Hematopoietic multipotent progenitor cell treated with erythropoietin and hydrocortisone succinate and interleukin-3 and kit ligand, for 6 days (in vitro differentiated cells): ENCODE measurements at regions not wholly inside any gene's neighbourhood (a gene's known extent, or its start where the extent isn't known, plus 50 kb on each side); places are given as distances from the start of the nearest gene placed in this dataset.

Experiments used
- DNase-seq: peaks from one replicate; pipeline ENCODE4 v3.0.0-alpha.2; 2015

DNA sequence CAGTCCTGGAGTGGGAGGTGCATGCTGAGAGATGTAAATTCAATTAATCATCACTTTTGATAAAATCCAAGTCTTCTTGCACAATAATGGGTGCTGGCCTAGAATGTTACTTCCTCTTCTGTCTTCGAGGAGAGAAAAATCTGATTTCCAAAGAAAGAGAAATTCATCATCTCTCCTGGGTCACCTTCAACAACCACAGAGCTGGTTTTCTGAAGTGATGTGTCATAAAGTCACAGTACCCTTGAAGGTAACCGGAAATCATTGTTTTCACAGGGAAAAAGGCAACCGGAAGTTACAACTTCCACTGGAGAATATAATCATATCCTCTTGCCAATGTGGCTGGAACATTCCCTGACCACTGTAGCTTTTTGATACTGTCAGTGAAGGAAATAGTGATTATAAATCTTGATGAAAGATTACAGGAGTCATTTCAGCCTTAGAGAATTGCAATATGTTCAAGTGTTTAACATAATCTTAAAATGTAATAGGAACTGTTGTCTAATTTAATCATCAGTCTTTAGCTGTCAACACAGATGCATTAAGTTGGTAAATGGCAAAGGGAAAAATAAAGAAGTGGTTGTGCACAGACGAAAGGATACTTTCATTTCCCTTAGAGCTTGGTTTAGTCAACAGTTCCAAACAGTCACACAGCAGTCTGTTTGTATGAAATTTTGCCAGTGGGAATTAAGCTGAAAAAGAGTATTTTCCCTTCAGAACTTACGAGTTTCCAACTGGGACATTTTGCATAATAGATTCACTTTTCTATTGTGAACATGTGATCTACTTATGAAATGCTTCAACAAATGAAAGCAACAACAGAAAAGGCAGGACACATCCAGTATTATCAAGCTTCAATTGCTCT is 106.5 kb upstream of the SLC4A7 start:
- peak; percentile 43 for DNase-seq

DNA sequence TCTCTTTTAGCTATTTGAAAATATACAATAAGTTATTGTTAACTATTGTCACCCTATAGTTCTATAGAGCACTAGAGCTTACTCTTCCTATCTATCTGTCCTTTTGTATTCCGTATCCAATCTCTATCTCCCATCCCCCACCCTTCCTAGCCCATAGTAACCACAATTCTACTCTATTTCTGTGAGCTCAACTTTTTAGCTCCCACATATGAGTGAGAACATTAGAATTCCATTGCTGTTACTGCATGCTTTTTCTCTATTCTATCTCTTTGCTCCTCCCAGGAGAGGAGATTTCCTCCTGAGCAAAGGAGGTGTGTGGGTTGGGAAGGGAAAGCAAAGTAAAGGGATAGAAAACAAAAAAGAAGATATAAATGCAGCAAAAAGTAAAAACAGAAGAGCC is 105.6 kb upstream of the SLC4A7 start:
- DNase-seq = no peak

DNA sequence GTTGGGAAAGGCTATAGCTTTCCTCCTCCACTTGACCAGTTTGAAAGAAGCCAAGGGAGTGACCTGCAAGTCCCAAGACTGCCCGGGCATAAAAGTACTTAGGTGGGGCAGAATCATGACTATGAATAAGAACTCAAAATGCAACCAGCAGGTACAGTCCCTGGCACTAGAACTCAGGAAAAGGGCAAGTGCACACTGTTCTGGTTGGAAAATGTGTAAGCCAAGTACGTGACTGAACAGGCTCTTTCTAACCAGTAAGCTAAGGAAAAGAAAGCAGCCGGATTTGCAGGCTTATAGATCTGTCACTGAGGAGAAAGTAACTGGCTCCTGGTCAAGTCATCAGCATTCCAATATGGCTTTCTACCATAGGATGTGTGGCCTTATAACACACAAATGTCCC is 101.2 kb upstream of the SLC4A7 start:
- DNase-seq = no peak

DNA sequence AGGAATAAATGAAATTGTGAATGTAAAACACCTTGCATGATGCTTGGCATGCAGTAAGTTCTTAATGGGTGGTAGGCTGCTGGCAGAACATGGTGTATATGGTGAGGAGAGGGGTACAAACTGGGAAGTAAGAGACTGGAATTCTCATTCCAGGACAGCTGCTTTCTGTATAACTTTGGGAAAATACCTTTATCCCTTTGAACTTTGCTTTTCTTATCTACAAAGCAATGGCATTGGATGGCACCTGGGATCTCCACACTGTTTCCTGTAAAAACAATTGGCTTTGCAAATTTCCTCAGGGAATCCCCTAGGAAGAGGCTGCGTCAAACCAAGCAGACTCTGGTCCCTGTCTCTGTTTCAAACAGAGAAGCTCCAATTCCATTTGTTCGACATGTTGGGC is 100.7 kb upstream of the SLC4A7 start:
- DNase-seq = no peak

DNA sequence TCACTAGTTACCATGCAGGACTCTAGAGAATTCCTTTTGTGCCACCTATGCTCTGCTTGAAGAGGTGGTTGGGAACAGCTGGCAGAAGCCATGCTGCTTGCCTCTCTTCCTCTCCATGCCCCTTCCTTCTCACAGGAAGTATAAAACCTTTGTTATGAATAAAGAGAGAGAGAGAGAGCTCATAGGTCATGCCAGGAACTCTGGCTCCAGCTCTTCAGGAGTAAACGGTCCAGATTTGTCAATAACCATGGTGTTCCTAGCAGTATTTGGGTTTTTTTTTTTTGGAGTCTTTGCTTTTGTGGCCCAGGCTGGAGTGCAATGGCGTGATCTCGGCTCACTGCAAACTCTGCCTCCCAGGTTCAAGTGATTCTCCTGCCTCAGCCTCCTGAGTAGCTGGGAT is 97.7 kb upstream of the SLC4A7 start:
- DNase-seq = no peak

DNA sequence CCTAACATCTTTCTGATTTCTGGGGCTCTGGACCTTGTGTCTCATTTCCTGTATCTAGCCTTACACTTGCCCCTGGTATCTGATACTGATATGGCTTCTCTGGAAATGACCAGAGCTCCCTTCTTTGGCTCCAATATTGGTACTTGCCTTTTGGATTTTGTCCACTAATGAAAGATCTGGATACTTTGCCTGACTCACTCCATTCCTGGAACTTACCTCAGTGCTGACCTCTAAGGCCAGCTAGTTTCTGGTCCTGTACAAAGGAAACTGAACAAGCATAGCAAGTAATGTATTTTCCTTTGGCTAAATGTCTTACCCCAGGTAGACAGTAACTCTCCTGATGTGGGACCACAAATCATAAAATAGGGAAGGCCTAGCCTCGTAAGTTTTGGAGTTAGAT is 93.8 kb upstream of the SLC4A7 start:
- DNase-seq = no peak

DNA sequence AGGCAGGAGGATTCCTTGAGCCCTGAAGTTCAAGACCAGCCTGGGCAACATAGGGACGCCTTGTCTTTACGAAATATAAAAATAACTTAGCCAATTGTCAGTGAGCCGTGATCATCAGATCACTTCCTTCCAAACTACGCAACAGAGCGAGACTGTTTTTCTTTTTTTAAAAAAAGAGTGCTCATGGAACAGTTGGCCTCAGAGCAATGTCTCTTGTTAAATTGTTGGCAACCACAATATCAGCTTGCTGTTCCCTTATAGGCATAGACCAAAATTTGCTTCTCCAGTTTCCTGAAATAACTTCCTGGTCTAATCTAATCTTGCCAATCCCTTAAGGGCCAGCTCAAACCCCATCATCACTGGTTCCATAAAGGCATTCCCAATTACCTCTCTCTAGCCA is 93.3 kb upstream of the SLC4A7 start:
- DNase-seq = no peak

DNA sequence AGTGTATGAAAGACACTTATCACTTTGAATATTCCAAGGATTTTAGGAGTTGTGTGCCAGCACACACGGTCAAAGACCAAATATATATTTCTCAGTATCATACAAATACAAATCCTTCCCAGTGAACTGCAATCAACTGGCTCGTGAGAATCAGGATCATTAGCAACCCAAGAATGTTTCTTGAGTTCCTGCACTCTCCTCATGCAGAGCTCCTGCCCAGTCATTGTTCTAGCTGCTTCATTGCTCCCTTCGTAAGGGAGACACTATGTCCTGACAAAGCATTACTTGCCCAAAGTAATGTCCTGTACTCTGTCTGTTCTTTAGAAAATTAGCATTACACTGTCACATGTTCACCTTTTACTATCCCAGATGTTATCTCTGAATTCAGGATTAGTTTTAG is 92.0 kb upstream of the SLC4A7 start:
- no peak for DNase-seq

DNA sequence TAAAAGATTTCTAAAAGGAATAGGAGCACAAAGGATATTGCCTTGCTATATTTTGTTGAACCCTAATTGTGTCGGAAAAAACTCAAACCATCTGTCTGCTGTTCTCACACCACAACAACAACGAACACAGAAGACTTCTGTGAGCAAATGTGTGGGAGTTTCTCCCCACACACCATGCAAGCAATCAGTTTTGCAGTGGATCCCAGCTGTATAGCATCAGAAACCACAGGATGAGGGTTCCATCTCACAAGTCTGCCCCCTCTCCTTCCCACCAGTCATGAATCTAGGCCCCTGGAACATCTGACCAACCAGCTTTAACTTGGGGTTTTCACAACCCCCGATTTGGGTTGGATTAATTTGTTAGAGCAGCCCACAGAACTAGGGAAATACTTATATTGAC is 91.3 kb upstream of the SLC4A7 start:
- DNase-seq = no peak

DNA sequence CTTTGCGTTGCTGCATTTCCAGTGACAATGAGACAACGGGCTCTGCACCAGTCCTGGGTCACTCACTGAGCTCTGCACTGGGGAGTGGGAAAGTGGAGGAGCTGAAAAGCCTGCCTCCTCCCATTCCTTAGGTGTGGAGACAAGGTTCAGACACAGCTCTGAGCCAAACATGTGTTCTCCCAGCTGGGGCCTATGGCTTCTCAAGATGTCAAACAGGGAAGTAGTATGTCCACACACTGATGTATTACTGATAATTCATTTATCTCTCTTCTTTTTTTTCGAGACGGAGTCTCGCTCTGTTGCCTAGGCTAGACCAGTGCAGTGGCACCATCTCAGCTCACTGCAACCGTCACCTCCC is 90.2 kb upstream of the SLC4A7 start:
- peak; percentile 15 for DNase-seq

DNA sequence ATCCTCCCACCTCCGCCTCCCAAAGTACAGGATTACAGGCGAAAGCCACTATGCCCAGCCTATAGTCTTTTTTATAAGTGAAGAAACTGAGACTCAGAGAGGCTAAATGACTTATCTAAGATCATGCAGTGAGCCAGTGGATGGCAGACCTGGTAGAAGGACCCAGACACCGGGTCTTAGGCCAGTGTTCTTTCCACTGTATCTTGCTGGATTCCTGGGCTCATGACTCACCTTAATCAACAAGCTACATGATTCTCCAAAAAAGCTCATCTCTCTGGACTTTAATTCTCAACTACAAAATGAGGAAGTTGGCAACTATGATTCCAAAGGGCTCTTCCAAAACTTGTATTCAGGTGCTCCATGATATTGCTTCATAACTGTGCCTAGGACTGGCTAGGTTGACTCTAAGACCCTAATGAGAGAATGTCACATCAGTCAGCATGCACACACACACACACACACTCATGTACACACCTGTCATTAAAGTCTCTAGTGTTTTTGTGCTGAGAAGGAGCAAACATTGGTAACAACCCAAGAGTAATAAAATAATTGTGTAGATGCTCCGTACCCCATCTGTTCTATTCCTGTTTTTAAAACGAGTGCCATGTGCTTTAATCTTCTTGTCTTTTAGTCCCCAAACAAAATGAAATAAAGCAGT is 89.7 kb upstream of the SLC4A7 start:
- DNase-seq = no peak

DNA sequence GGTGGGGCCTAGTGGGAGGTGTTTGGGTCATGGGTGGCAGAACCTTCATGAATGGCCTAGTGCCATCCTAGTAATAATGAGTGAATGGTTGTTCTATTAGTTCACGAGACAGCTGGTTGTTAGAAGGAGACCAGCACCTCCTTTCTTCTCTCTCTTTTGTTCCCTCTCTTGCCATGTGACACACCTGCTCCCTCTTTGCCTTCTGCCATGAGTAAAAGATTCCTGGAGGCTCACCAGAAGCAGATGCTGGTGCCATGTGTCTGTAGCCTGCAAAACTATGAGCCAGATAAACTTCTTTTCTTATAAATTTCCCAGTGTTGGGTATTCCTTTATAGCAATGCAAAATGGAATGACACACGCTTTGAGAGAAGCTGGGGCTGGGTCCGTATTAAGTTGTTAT is 89.0 kb upstream of the SLC4A7 start:
- no peak for DNase-seq

DNA sequence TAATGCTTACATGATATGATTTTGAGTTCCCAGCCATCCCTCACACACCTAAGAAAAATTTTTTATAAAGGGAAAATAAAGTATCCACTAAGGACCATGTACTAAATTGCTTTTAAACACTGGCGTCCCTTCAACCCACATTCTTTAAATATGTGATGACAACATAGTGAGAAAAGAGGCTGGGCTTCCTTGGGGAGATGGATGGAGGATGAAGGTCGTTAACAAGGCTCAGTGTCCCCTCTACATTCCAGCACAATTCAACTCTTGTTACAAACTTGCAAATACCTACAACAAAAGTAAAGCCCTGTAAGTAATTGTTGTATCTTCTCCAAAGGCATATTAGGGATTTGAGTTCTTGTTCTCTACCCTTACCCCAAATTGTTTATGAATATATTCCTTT is 87.2 kb upstream of the SLC4A7 start:
- DNase-seq = no peak

DNA sequence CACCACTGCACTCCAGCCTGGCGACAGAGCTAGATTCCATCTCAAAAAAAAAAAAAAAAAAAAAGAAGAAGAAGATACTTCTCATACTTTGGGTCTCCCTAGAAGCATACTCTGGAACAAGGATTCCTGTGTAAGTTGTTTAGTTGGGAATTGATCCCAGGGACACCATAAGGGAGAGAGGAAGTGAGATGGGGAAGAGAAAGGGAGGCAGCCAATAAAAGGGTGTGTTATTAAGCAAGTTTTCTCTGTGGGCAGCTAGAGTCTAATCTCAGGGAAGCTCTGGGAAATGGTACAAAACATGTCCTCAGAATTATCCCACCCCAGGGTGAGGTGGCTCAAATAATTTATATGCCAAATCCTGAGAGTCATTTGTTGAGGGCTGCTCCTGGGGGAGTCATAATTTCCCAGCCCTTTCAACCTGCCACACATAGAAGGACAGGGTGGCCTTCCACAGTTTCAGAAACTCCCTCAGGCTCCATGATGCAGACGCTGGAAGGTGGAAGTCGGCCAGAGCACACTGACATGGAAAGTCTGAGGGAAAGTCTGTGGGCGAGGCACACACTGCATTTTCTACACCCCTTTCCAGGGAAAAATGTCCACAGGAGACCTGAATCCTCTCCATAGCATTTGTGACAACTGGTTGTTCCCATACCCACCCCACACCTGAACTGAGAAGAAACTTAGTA is 86.4 kb upstream of the SLC4A7 start:
- DNase-seq = no peak

DNA sequence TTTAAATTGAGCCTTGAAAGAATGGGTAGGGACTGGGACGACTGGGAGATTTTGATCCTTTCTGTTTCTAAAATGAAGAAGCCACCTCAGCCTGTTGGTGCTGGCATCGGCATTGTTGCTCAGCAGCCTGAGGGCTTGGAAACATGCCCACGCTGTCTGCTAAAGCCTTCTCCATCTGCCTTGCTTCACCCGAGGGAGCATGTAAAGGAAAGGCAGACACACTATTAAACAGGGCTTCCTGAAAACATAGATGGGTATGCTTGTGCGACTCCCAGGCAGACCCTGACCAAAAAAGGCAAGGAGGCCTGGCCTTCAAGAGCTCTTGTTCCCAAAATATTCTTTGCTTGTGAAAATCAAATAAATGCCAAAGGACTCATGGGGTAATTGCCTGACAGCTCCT is 84.2 kb upstream of the SLC4A7 start:
- no peak for DNase-seq

DNA sequence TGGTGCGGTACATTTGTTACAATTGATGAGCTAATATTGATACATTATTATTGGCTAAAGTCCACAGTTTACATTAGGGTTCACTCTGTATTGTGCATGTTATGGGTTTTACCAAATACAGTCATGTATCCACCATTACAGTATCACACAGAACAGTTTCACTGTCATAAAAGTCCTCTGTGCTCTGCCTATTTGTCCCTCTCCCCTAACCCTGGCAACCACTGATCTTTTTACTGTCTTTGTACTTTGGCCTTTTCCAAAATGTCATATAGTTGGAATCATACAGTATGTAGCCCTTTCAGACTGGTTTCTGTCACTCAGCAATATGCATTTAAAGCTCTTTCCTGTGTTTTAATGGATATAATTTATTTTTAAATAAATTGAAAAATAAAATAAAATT is 83.1 kb upstream of the SLC4A7 start:
- no peak for DNase-seq

DNA sequence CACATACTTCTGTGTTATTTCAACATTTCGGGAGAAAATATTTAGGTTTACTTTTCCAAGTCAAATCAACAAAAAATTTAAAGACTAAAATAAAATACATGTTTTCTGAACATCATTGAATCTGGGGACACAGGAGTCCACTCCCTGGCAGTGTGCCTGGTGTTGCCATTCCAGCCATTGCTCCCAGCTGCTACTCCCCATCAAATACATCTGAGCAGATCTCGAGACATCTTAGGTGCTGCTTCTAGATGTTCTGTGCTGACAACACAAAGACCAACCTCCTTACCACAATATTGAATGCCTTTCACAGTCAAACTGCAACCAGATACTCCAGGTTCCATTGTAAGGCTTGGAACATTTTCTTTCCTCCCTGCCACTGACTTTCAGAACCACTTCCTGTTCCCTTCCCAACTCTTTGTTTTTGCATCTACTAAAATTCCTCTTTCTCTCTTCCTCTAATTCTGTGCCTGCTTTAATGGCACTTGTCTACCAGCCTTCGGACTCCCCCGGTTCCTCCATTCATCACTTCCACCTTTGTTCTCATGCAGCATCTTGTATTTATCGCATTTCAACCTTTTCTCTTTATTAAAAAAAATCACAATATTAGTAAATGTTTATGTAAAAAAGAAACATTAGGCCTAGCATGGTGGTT is 81.1 kb upstream of the SLC4A7 start:
- DNase-seq = no peak

DNA sequence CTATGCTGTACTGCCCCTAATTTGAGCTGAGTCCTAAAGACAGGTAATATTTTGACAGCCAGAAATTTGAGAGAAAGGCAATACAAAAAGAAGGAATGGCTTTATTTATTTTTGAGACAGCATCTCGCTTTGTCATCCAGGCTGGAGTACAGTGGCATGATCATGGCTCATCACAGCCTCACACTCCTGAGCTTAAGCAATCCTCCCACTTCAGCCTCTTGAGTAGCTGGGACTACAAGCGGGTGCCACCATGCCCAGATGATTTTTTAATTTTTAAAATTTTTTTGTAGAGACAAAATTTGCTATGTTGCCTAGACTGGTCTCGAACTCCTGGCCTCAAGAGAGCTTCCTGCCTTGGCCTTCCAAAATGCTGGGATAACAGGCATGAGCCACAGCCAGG is 77.4 kb upstream of the SLC4A7 start:
- DNase-seq = no peak

DNA sequence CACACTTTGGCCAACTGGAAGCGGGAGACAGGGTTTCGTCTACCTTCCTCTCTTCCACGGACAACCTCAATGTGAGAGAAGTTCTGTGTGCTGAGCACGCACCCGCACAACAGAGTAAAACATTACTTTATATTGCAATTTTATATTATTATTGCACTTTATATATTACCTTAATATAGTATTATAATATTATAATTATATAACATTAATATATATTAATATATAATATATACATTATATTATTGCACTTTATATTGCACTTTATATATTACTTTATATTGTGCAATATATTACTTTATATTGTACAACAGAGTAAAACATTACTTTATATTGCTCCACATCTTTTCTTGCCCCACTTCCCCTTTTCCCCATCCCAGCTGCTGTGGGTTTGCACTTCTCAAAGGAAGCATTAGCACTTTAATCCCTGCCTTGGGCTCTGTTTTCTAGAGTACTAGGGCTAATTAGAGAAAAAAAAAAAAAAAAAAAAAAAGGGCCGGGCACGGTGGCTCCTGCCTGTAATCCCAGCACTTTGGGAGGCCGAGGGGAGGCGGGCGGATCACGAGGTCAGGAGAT is 76.4 kb upstream of the SLC4A7 start:
- DNase-seq = peak; percentile 48

DNA sequence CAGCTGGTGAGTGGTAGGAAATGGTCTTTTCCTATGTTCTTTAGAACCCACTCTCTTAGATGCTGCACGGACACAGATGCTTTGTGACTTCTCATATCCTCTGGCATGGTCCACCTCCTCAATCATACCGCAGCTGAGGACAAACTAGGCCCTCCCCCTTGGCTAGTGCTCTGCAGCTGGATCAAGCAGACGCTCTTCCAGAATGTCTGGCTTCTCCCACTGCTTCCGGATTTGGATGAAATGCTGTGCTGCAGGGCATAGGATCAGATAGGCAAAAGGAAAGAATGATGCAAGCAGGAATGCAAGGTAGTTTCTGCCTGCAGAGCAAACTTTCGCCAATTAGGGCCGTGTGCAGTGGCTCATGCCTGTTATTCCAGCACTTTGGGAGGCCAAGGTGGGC is 75.7 kb upstream of the SLC4A7 start:
- no peak for DNase-seq

DNA sequence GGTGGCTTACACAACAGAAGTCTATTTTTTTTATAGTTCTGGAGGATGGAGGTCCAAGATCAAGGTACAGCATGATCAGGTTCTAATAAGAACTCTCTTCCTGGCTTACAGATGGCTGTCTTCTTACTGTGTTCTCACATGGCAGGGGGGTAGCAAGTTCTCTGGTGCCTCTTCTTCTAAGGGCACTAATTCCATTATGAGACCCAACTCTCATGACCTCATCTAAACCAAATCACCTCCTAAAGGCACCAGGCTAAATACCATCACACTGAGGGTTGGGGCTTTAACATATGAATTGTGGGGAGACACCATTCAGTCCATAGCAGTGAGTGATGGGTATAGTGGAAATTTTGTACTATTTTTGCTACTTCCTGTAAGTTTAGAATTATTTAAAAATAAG is 75.2 kb upstream of the SLC4A7 start:
- DNase-seq = no peak

DNA sequence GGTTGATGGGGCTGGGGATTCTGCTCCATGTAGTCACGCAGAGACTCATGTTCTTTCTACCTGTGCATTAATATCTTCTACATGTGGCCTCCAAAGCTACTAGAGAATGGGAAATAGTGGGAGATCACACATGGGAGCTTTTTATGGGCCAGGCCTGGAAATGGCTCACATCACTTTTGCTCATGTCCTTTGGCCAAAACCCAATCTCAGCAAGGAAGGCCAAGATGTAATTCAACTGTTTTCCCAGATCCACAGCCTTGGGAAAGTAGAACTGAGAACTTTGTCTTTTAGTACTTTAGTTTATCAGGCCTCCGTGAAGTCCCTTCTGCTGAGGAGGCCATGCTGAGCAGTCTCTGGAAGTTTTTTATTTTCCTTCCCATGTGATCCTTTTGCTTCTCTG is 73.2 kb upstream of the SLC4A7 start:
- DNase-seq = no peak

DNA sequence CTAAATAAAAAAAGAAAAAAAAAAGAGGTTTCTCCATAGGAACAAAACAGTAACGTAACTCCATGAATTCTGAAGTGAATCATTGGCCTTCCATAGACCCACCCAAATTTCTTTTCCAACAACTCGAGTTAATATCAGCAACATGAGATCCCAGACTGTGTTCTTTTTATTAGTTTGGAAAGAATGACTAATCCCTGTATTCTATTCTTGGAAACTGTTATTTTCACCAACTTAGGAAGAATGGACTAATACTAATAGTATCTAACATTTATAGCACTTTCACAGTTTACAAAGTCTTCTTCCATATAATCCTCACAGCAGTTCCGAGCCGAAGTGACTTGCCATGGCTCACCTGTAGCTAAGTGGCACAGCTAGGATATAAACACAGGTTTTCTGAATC is 72.7 kb upstream of the SLC4A7 start:
- no peak for DNase-seq
